OCI-LY3 (cell line): ENCODE measurements at regions not wholly inside any gene's neighbourhood (a gene's known extent, or its start where the extent isn't known, plus 50 kb on each side); places are given as distances from the start of the nearest gene placed in this dataset.

Experiments
- CTCF ChIP-seq: fragments of 200-600, 300-600 bp; sonication (generic); IDR thresholded peaks from 2 replicates; pipeline ENCODE4 v1.5.1; 2014; ENCODE audit warnings: antibody characterized with exemption, low read length, low read depth
- EZH2phosphoT487 ChIP-seq: fragments of 200-600 bp; shearing (Covaris generic); IDR thresholded peaks from 2 replicates; pipeline ENCODE4 v1.6.1; 2018; ENCODE audit warnings: antibody characterized with exemption, mixed run types, low read depth

- TF ChIP-seq CTCF (no peak), EZH2phosphoT487 (no peak)
Measured at GRCh38 chr1:74976491-74976890, 157.7 kb upstream of the LHX8 start.
